DMS 273 (cell line): ENCODE measurements at regions not wholly inside any gene's neighbourhood (a gene's known extent, or its start where the extent isn't known, plus 50 kb on each side); places are given as distances from the start of the nearest gene placed in this dataset.

Source experiments
- DNase-seq: peaks from one replicate; lab custom pipeline; 2025; ENCODE audit not compliant: unreplicated experiment; lab: John Stamatoyannopoulos, UW

DNA sequence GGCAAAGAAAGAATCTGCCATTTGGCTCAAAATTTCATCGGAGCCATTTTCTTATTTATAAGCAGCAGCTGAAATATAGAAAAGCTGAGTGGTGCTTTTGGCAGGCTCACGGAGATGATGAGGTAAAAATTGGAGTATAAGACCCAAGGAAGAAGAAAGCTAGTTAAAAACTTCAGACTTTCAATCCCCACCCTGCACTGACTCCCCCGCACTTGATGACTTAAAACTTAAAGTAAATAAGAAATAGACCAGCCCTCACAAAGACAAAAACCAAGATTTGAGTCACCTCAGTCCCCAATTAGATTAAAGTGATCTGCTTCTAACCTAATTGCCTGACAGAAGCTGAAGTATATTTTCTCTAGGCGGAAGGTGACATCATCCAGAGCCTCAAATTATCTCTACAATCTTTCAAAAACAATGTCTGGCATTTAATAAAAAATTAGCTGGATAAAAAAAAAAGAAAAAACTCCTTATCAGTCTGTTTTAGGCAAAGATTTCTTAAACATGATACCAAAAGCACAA, 124.0 kb upstream of the PJA2 start:
- no peak for DNase-seq

DNA sequence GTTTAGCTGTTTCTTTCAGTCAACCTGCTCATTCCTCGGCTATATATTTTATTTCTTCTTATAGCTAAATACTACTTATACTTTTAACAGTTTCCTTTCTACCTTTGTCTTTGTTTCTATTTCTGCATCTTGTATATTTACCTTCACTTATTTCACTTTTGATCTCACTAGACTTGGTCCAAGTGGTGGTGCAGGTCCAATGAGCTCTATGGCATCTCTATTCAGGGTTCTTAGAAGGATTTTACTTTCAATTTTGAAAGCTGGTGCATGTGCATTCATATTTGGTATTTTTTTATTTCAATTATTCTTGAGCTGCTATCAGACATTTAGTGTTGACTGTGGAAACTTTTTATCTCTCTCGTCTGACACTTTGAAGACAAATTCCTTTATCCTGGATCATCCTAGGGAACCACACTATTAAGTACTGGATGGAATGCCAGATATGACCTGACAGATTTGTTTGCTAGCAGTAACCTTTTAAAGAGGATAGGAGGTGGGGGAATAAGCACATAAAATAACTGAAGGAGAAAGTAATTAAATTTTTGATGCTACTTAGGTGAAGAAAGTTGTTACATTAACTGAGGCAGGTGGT, 123.1 kb upstream of the PJA2 start:
- no peak for DNase-seq

DNA sequence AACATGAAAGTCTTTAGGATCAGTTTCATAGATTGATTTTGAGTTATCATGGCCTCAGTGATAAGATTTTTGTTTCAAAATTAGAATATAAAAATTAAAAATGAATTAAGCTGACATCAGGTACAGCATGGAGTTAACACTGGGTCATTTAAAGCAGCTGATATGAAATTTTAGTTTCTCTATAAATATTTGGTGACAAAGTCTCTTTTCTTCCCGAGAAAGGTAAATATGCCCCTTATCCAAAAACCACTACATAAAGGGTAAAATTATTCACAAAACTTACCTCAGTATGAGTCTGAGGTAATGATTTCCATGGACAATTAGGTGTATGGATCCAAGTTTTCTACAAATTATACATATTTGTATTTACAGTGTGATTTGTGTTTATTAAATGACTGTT, 121.5 kb upstream of the PJA2 start:
- no peak for DNase-seq

DNA sequence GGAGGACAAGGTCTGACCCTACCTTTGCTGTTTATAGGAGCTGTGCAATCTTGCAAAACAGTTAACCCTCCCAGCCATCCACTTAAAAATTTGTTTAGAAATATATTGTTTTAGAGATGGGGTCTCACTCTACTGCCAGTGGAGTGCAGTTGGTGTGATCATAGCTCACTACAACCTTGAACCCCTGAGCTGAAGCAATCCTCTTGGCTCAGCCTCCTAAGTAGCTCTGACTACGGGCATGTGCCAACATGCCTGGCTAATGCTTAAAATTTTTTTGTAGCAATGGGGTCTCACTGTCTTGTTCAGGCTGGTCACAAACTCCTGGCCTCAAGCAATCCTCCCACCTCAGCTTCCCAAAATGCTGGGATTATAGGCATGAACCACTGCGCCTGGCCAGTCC, 120.2 kb upstream of the PJA2 start:
- no peak for DNase-seq

- peak; percentile 84 for DNase-seq
Measured at GRCh38 chr5:109529520-109529919, 119.7 kb upstream of the PJA2 start.

GRCh38 chr5:109524555-109524954, 114.8 kb upstream of the PJA2 start:
- no peak for DNase-seq

GRCh38 chr5:109524026-109524425, 114.3 kb upstream of the PJA2 start:
- DNase-seq = no peak

DNA sequence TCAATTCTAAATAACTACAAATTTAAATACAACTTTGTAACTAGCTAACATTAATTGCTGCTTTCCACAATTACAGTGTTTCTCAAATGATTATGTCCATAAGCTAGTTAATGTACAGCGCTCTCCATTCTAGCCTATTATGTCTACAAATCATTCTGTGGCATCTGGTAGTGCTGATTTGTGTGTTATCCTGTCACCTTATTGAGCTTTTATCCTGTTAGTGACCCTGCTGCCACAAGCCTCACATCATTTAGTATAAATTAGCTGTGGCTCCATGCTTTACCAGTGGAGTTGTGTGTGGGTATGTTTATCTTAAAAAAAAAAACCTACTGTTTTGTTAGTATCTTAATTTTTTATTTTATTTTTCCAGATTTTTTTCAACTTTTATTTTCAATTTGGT, 112.6 kb upstream of the PJA2 start:
- DNase-seq = no peak

DNA sequence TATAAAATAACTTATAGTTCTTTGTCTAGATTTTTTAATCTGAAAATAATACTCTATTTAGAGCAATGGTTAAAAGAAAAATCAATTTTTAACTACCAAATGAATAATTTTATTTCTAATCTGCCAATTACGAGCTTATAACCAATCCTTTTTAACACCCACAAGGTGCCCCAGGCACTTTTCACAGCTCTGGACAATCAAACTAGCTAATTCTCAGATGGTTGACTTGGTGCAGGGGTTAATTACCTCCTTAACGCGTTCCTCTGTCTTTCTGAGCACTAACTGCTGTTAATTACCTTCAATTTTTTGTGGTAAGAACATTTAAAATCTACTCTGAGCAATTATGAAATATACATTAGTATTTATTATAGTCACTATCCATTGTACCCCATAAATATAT, 109.6 kb upstream of the PJA2 start:
- no peak for DNase-seq

GRCh38 chr5:109516390-109516789, 106.6 kb upstream of the PJA2 start:
- DNase-seq = no peak

DNA sequence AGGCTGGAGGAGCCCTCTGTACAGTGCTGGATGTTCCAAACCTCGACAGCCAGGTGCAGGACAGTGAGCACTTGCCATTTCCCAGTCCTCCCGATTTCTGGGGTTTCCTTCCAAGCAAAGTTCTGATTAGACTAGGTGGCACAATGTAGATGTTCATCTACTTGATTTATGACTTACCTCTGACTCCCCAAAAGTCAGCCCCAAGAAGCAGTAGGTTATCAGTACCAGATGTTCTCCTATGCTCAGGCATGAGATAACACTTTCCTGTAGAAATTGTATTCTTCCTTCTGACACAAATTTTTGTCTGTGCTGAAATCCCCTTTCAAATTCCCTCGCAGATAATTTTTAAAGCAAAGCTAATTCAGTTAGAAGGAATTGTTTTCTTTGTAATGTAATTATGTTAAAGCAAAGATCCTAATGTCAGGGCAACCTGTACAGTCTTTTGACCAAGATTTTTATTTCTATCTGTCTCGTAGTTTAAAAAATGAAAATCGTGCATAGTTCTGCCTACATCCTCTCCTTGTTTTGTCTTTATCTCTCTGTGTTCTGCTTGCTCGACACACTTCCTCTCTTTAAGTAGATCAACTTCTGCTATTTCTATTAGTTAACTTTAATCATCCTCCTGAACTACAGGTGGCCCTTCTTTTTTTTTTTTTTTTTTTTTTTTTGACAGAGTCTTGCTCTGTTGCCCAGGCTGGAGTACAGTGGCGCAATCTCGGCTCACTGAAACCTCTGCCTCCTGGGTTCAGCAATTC, 102.4 kb upstream of the PJA2 start:
- DNase-seq = no peak

- DNase-seq = no peak
Measured at GRCh38 chr5:109506556-109506955, 96.8 kb upstream of the PJA2 start.

- DNase-seq = no peak
Measured at GRCh38 chr5:109496112-109496511, 86.3 kb upstream of the PJA2 start.

GRCh38 chr5:109487753-109488420, 78.1 kb upstream of the PJA2 start:
- no peak for DNase-seq

DNA sequence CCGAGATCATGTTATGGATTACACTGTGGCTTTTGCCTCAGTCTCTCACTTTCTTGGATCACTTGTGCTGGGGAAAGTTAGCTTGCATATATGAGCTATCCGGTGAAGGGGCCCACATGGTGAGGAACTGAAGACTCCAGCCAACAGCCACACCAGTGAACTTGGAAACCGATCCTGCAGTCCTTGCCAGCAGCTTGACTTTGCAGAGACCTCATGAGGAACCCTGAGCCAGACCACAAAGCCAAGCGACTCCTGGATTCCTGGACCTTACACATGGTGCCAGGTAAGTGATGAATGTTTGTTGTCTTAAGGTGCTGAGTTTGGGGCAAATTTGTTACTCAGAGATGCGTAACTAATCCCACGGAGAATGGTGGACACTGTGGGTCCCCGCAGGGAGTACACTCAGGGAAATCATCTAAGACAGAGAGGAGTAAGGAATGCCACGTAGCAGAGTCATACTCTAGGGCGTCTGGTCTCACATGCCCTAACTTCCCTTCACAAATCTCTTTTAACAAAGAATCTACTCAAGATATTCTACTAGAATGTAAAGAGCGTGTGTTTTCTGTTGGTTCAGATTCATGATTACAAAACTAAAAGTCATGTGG, 76.5 kb upstream of the PJA2 start:
- DNase-seq = no peak

- peak; percentile 88 for DNase-seq
Measured at GRCh38 chr5:109485030-109485429, 75.3 kb upstream of the PJA2 start.

GRCh38 chr5:109484597-109484996, 74.8 kb upstream of the PJA2 start:
- DNase-seq = no peak

DNA sequence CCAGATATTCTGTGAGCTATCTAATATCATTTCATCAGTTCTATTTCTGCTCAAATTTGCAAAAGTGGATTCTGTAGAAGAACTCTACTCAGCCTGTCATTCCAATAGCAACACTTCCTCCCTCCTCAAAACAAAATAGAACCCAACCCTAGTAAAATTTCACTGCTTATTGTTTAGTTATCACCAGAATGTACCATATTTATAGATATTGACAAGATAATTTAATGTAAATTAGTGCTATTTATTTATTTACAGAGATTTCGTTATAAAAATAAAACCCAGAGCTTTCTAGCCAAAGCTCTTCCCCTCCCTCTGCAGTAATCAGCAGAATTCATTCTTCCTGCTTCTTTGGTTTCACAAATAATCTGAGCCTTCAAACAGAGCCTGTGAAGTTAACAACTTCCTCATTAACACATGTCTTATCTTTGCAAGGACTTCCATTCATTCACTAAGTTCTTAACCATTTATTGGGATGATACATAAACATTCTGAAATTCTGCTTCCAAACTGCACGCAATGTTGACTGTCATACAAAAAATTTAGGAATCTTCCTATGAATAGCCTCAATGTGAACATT, 73.7 kb upstream of the PJA2 start:
- DNase-seq = no peak

DNA sequence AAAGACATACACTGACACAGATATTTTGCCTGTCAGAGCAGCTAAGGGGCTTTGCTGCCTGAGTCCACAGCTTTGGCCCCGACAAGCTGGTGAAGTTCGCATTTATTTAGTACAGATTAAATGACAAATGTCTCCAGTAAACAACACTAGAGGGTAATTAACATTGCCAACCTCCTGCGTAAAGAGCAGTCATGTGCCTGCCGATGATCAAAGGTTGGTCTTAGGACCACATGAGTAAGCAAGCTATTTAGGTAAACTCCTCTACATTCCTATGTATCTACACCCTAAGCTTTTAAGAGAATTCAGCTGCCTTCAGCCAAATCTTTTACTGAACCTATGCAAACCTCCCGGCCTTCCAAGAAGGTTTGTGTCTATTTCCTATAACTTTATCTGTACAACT, 73.0 kb upstream of the PJA2 start:
- no peak for DNase-seq

DNA sequence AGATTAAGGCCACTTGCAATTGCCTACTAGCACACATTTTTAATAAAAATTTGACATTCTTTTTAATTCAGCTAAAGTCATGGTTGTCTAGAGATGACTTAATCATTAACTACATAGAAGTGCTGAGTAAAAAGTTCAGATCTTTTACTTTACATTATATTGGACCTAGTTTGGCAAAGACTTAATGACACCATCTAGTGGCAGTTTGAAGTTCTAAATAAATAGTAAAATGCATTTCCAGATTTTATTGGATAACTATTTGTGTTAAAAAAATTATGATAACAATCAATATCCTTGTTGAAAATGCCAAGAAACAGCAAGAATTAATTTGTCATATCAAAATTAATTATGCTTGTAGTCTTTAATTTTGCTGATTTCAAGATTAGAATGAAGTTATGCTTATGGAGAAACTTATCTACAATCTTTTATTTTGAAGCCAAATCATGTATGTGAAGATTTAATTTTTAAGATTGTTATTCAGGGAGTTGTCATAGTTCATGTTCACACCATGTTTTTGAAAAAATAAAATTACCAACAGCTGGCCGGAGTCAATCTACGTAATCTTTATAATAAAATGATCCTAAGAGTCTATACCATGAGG, 69.6 kb upstream of the PJA2 start:
- peak; percentile 48 for DNase-seq

- DNase-seq = no peak
Measured at GRCh38 chr5:109478830-109479229, 69.1 kb upstream of the PJA2 start.
